GM19025 (cell line): ENCODE measurements at regions not wholly inside any gene's neighbourhood (a gene's known extent, or its start where the extent isn't known, plus 50 kb on each side); places are given as distances from the start of the nearest gene placed in this dataset.
A peak's percentile ranks its signal among the peaks of the same experiment; 100 is the strongest.
"Not testable (repeated sequence)": the region's sequence is repeated elsewhere in the genome, so short reads cannot be mapped to it uniquely, and the experiment has no call there.

ENCODE experiments used
- ATAC-seq: cut with Tn5 transposase; IDR thresholded peaks from one replicate; pipeline ENCODE4 v1.9.1; 2021; ENCODE audit warnings: mild to moderate bottlenecking, low read depth, moderate library complexity; ENCODE audit not compliant: unreplicated experiment

DNA sequence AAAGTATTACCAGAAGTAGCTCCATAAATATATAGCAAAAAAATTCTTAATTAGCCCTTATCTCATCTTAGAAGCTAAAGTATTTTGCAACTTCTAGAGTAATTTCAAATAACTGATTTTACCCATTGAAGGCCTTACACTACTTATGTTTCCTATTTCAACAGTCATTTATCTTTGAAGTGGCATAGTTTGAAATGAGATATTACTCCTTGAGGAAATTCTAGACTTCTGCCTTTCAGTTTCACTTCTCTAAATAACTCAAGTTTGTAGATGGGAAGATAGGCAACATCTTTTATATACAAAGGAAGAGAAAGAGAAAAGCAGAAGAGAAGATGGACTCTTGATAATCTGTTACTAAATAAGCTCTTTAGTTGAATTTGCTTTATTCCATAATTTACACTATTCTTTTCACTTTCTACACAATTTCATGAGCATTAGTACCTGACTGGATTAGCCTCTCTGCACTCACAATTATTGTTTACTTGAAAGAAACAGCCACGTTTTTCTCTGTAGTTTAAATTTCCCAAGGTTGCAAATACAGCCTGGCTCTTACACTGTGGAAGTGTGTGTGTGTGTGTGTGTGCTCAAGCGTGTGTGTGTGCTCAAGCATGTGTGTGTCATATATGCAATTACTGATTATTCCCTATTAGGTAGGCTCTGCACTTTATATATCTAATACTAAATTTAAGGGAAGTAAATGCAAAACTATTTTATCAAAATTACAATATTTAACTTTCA, 60.6 kb upstream of the EMB start:
- peak; percentile 76 for ATAC-seq

DNA sequence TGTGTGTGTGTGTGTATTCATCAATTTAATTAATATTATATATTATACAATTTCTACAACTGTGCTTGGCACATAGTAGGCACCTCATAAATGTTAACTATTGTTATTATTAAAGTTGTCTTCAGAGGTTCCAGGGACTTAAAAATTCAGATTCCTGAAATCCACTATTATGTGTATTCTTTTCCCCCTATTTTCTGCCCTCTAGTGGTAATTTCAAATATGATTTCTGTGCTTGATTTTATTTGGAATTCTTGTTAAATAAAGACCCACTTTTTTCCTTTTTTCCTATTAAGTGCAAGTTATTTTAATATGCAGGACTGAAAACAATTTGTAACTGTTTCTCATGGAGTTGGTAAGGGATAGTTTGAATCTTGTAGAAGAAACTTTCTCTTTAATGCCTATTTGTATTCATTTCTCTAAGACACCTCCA, 72.0 kb upstream of the EMB start:
- ATAC-seq, result not testable (repeated sequence)

DNA sequence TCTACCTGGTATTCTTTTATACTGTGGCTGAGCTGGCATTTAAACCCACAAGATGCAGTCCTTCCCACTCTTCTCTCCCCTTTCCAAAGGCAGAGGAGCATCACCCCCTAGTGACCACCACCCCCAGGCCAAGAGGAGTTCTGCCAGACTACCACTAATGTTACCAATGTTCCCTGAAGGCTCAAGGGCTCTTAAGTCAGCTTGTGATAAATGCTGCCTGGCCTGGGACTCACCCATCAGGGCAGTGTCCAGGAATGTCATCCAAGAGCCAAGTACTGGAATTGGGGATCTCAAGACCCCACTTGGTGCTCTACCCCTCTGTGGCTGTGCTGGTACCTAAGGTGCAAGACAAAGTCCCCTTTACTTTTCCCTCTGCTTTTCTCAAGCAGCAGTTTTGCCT, 80.0 kb upstream of the EMB start:
- ATAC-seq, result not testable (repeated sequence)

DNA sequence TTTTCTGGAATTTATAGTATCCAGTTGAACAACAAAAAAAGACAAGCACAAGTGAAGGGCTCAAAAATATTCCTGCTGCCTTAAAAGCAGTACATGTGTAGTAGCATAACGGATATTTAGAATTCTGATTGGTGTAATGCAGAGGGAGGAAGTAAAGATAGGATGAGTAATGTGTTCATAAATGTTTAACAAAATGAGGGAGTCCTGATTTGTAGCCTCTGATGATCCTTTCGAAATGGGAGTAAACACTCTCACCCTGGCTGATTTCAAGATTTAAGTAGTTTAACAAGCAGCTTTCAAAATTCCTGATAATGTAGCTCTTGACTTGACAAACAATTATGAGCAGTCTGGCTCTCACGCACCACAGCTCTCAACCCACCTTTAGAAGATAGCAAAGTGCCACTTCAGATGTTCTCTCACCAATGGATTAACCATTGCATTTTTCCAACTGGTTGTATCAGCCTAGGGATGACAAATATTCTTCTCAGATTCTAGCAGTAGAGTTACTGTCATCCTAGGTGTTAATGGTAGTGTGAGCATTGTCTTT, 86.5 kb upstream of the EMB start:
- not testable (repeated sequence) for ATAC-seq

DNA sequence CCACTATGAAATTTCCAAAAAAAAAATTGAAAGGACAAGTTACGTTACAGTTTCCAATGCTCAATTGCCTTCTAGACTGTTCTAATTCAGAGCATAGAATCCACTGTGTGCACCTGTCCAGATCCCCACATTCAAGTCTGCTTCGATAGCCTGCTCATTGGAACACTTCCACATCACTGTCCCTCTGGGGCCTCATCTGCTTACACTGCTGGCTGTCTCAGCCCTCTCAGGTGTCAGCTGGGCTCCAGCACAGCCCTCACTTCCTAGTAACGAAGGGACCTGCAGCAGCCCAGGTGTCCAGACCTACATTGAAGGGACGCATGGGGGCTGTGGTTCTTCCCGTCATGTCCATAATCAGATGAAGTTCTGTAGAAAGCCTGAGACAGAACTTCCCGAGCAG, 94.3 kb upstream of the EMB start:
- ATAC-seq, result no peak

DNA sequence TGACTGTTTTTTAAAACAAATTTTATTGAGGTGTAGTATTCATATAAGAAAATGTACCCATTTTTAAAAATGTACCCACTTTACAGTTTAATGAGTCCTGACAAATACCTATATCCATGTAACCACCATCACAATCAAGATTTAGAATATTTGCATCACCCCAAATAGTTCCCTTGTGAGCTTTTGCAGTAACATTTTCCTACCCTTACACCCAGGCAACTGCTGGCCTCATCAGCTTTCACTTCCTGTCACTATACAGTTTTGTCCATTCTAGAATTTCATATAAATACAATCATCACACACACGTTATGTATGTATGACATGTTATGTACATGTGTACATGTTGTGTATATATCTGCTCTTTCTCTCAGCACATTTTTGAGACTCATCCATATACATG, 96.4 kb upstream of the EMB start:
- not testable (repeated sequence) for ATAC-seq

DNA sequence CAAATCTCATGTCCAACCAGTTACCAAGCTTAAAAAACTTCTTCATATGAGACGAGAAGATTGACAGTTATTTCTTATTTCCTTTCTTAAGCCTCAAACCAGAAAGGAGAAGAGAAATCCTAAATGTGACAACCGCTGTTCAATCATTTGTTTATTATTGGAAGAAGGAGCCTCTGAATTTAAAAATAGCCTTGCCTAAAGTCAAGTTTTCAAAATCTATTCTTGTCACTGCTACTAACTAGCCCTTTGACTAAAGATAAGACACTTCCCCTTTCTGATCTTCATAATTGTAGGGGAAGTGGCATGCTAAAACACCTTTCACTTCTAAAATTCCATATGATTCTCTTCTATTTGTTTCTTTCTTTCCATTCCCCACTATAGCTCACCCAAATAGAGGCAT, 106.2 kb upstream of the EMB start:
- ATAC-seq, result no peak

DNA sequence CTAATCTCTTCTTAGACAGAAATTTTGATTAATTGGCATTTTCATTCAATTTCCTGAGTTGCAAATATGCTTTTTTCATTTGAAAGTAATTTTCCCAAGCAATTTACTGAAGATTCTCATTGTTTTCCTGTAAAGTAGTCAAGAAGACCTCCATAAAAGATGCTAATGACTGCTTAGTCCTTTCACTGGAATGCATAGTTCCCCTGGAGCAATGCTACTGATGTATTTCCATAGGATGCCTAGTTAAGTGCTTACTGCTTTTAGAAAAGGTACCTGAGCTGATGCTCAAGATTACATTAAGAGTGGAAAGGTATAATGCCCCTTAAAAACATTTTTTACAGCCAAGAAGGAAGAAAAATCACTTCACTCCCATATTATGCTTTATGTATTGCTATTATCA, 109.2 kb upstream of the EMB start:
- ATAC-seq, result no peak

DNA sequence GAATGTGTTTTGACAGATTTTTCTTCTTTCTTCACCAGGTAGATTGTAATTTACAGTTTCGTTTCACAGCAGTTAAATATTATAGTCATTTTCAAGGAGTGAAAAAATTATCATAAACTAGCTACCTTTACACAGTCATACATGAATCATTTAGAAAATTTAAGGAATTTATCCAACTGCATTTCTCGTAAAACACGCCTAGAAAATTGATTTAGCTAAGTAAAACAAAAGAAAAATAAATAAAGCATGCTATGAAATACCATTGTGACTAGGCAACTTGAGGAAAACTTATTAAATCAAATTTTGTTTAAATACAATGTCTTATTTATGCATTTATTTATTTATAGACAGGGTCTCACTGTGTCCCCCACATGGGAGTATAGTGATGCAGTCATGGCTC, 109.9 kb upstream of the EMB start:
- ATAC-seq, result no peak

DNA sequence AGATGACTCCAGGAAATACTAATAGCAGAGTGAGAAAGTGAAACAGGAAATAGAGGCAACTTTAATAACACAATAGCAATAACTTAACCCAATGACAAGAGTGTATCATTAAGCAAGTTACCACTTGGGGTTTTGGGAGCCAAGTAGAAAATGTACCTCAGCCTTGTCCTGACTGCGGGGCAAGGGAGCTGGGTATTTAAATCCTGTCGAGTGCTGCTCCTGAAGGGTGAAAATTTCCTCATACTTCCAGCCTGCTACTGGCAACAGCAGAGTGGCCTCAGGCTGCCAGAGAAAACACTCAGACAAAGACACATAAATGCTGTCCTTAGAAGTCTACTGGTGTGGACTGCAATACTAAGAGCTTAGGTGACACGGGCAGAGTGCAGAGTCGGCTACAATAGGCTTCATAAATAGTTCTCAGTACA, 112.5 kb upstream of the EMB start:
- ATAC-seq, result no peak

DNA sequence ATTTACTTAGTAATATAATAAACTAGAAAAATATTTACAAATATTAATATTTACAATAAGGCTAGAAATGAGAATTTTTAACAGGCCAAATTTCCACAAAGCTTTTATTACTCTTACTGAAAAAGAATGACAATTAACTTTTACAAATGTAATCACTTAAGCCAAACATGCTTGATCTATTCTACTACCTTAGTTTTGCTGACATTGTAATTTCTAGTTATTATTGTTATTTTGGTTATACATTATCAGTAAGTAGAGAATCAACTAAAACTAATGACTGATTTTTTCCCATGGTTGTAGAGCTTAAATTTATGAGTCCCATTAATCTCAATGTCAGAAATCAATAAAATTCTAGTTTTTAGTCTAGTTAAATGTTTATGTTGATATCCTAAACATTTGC, 107.8 kb upstream of the PARP8 start:
- ATAC-seq, result not testable (repeated sequence)

DNA sequence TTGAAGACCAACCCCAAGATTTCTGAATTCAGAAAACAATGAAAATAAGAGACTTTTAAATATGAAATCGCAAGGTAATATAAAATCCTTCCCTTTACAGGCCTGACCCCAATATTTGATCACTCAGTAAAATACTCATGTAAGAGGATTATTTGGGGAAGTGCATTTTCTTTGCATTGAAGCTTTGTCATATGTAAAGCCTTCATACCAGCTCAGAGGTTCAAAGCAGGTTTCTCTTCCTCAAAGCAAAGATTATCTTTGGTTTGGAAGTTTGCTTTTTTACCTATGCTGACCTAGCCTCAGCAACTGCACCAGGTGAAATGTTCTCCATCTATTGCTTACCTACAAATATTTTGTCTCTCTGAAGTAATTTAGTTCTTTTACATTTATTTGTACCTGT, 106.5 kb upstream of the PARP8 start:
- no peak for ATAC-seq

DNA sequence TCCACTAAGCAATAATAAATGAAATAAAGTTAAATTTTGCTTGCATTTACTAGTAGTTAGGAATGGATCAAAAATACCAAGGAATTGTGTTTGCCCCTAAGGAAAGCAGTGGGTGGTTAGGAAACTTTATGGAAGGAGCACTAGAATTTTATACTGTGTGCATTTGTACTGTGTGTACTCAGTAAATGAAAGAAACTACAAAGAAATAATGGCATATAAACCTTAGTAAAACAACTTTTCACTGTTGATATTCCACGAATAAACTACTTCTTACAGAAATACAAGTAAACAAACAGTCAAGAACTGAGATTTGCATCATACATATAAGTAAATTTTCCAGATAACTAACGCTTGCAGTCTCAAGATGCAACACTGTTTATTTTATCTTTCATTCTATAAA, 103.7 kb upstream of the PARP8 start:
- no peak for ATAC-seq

DNA sequence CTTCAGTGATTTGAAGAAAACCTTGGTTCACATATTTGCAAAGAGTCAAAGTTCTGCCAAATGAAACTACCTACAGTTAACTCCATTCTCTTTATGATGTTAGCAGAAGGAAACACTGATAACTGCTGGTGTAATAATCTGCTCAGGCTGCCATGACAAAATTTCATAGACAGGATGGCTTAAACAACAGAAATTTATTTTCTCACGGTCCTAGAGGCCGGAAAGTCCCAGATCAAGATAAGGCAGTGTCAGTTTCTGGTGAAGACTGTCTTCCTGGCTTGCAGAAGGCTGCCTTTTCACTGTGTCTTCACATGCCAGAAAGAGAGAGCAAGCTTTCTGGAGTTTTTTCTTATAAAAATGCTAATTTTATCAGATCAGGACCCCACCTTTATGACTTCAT, 102.4 kb upstream of the PARP8 start:
- peak; percentile 91 for ATAC-seq

DNA sequence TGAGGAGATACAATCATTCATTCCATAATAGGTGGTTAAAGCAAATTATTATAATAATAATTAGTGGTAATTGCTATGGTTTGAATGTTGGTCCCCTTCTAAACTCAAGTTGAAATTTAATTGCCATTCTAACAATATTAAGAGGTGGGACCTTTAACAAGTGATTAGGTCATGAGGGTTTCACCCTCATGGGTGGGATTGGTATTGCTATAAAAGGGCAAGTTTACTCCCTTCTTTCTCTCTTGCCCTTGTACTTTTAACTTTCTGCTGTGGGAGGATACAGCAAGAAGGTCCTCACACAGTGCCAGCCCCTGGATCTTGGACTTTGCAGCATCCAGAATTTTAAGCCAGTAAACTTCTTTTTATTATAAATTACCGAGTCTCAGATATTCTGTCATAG, 101.9 kb upstream of the PARP8 start:
- no peak for ATAC-seq

DNA sequence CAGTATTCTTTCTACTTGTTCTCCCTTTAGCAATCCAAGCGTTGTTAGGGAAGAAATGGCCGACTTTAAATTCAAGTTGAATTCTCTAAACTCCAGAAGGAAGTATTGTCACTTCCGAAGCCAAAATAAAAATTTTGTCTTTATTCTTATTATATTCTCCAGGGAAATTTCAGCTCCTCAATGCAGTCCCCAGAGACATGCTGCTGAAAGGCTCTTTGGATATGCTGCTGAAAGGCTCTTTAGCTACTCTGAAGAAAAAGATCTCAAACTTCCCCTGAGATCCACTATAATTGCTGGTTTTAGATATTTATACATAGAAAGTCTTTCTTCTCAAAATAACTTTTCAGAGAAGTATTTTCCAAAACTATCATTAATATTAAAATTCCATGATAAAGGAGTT, 92.3 kb upstream of the PARP8 start:
- ATAC-seq, result no peak

DNA sequence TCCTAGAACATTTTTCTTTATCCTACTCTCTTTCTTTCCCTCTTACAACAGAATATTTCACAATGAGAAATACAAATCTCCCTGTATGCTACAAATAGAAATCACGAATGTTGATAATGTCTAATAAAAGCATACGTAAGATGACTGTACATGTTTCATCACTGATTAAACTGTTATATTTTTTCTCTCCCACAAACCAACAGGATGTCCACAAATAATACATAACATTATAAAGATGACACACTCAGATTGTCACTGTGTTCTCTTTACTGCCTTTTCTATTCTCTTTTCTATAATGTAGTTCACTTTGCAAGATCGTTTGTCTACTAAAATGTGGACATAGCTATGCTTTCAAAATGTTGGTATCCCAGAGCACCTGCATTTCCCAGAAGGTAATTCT, 90.7 kb upstream of the PARP8 start:
- ATAC-seq, result no peak

DNA sequence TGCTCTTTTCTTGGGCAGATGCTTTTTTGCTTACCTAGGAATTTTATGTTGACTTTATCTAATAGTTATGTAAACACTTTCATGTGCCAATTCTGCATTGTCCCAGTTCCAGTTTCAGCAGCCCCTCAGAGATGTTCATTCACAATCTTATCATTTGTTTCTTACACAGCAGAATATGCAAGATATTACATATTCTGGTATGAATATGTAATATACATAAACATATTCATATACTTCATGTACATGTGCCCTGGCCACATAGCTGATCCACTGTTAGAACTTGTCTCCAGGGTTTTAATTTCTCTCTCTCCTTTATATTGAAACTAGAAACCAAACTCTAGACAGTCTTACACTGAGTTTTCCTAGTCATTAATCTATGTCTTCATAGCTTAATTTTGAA, 90.2 kb upstream of the PARP8 start:
- no peak for ATAC-seq

DNA sequence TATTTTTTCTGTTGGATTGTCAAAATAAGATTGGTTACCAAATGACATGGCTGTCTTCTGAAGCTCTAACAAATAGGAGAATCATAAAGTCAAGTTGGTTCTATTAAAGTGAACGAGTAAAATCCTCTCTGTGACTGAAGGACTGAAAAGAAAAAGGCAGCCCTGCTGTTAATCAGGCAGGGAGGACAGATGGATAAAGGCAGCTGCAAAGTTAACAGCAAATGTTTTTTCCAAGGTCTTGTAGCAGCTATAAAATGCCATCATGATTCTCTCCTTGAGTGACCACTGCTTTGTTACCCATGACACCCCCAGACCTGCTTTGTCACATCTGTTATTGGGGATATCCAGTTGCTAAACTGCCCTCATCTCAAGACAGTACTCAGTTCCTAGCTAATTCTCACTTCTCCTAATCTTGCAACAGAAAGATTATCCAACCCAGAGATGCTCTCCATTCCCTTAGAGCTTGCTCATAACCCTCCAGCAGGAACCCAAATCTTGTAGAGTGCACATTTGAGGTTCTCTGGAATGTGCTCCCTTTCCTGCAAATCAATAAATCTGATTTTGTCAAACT, 89.7 kb upstream of the PARP8 start:
- no peak for ATAC-seq

DNA sequence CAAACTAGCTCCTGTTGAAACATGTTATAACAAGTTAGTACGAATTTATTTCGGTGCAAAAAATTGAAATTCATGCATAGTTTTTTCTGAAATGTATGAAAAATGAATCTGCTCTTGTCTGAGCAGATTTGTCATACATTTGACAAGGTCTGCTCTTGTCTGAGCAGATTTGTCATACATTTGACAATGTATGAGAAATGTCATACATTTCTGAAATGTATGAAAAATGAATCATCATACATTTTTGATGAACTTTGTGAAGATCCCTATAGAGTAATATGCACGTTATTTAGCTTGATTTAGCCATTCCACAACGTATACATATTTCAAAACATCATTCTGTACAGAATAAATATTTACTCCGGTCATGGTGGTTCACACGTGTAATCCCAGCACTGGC, 85.9 kb upstream of the PARP8 start:
- no peak for ATAC-seq

DNA sequence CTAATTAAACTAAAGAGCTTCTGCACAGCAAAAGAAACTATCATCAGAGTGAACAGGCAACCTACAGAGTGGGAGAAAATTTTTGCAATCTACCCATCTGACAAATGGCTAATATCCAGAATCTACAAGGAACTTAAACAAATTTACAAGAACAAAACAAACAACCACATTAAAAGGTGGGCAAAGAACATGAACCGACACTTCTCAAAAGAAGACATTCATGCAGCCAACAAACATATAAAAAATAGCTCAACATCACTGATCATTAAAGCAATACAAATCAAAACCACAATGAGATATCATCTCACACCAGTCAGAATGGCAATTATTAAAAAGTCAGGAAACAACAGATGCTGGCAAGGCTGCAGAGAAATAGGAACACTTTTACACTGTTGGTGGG, 84.6 kb upstream of the PARP8 start:
- ATAC-seq, result not testable (repeated sequence)

DNA sequence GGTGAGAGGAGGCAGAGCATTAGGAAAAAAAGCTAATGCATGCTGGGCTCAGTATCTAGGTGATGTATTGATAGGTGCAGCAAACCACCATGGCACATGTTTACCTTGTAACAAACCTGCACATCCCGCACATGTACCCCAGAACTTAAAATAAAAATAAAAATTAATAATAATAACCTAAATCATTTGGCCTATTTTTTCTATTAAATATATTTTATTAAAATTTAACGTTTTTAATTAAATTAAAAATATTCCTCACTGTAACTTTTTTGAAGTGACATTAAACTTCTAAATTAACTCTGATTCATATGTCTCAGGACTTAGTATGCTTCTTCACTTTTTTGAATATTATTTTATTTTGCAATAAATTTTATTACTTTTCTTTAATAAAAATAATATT, 83.7 kb upstream of the PARP8 start:
- ATAC-seq, result no peak
